B cell (primary cell): ENCODE measurements at regions not wholly inside any gene's neighbourhood (a gene's known extent, or its start where the extent isn't known, plus 50 kb on each side); places are given as distances from the start of the nearest gene placed in this dataset.

ENCODE experiments used
- ATAC-seq: fragments of 200-7000 bp; cut with Tn5 transposase; one replicate; pipeline ENCODE4 v1.10.0; 2021; ENCODE audit warnings: low read depth, mild to moderate bottlenecking, moderate number of reproducible peaks, moderate library complexity
- CTCF ChIA-PET: fragments of 350-600 bp; sonication (Branson Sonifier 250); formaldehyde crosslinking; loops from one replicate; lab custom pipeline; 2021; ENCODE audit warnings: antibody characterized with exemption, inconsistent platforms; lab: Charles Lee
- POLR2A ChIA-PET: fragments of 350-600 bp; sonication (Branson Sonifier 250); formaldehyde crosslinking; loops from one replicate; lab custom pipeline; 2021; ENCODE audit warnings: antibody characterized with exemption; lab: Charles Lee
- DNase-seq: peaks from one replicate; pipeline ENCODE4 v3.0.0; 2013
- H2AFZ ChIP-seq: 2 replicates; pipeline ENCODE4 v1.6.1; 2012; ENCODE audit warnings: mild to moderate bottlenecking, low read depth, low read length; ENCODE audit not compliant: insufficient read depth, poor library complexity, severe bottlenecking
- H3K27ac ChIP-seq, 2 donors: 1 replicate in 1 of 2; 2 replicates in 1 of 2; pipeline ENCODE4 v1.5.1; 2012 to 2013; ENCODE audit warnings: low read length in 2 of 2, mild to moderate bottlenecking in 2 of 2, moderate library complexity in 1 of 2
- H3K27me3 ChIP-seq, 4 experiments: fragments of 200-600 bp in 1 of 4; sonication (generic) in 1 of 4; replicated peaks in 1 of 4; 1 replicate in 2 of 4; 2 replicates in 2 of 4; pipeline versions ENCODE4 v1.6.1 to v1.7.0; 2013 to 2016; ENCODE audit warnings: low read length in 3 of 4, mild to moderate bottlenecking in 2 of 4, mixed read lengths in 1 of 4, moderate library complexity in 1 of 4; ENCODE audit not compliant: insufficient read depth in 4 of 4, control insufficient read depth in 3 of 4; ENCODE audit errors: control extremely low read depth in 1 of 4
- H3K36me3 ChIP-seq, 2 experiments: replicated peaks in 1 of 2; 1 replicate in 1 of 2; 2 replicates in 1 of 2; pipeline versions ENCODE4 v1.6.1 to v1.7.1; 2013; ENCODE audit warnings: low read length in 1 of 2; ENCODE audit not compliant: insufficient read depth in 2 of 2, control insufficient read depth in 1 of 2; ENCODE audit errors: control extremely low read depth in 1 of 2, extremely low read depth in 1 of 2
- H3K4me1 ChIP-seq, 2 donors: fragments of 200-600 bp in 1 of 2; sonication (generic) in 1 of 2; 1 replicate in 1 of 2; 2 replicates in 1 of 2; pipeline versions ENCODE4 v1.5.1 to v1.6.1; 2013 to 2017; ENCODE audit warnings: low read length in 2 of 2; ENCODE audit not compliant: control insufficient read depth in 2 of 2, insufficient read depth in 2 of 2
- H3K4me2 ChIP-seq: replicated peaks from 2 replicates; pipeline ENCODE3; 2012; ENCODE audit warnings: mild to moderate bottlenecking, low read depth, low read length; ENCODE audit not compliant: poor library complexity, severe bottlenecking
- H3K4me3 ChIP-seq, 5 experiments: fragments of 200-600 bp in 1 of 5; sonication (generic) in 1 of 5; 1 replicate in 3 of 5; 2 replicates in 2 of 5; pipeline versions ENCODE4 v1.5.1 to v1.7.0; 2011 to 2016; ENCODE audit warnings: low read length in 4 of 5, mild to moderate bottlenecking in 4 of 5, low read depth in 2 of 5, control low read depth in 1 of 5, moderate library complexity in 1 of 5; ENCODE audit not compliant: insufficient read depth in 1 of 5; ENCODE audit errors: control extremely low read depth in 1 of 5, extremely low read depth in 1 of 5
- H3K79me2 ChIP-seq: fragments of 200-600 bp; sonication (generic); one replicate; pipeline ENCODE4 v1.6.0; 2016; ENCODE audit warnings: low read length; ENCODE audit not compliant: control insufficient read depth, insufficient read depth
- H3K9ac ChIP-seq: fragments of 200-600 bp; sonication (generic); 2 replicates; pipeline ENCODE4 v1.6.1; 2017; ENCODE audit warnings: mild to moderate bottlenecking, low read length, moderate library complexity
- H3K9me3 ChIP-seq, 3 donors: one replicate each; pipeline versions ENCODE4 v1.6.1 to v1.7.1; 2013; ENCODE audit warnings: low read length in 2 of 3; ENCODE audit not compliant: control insufficient read depth in 2 of 3, insufficient read depth in 1 of 3; ENCODE audit errors: control extremely low read depth in 1 of 3
- H4K20me1 ChIP-seq: 2 replicates; pipeline ENCODE4 v1.6.0; 2012; ENCODE audit warnings: mild to moderate bottlenecking, low read length; ENCODE audit not compliant: insufficient read depth, control insufficient read depth, poor library complexity, severe bottlenecking
- H3K27ac Mint-ChIP-seq: one replicate; pipeline ENCODE4 v1.8.0; 2021; ENCODE audit warnings: mixed read lengths
- H3K27me3 Mint-ChIP-seq: one replicate; pipeline ENCODE4 v1.8.0; 2021; ENCODE audit warnings: mixed read lengths
- H3K4me1 Mint-ChIP-seq: one replicate; pipeline ENCODE4 v1.8.0; 2021; ENCODE audit warnings: mixed read lengths
- H3K4me3 Mint-ChIP-seq: one replicate; pipeline ENCODE4 v1.8.0; 2021; ENCODE audit warnings: mixed read lengths
- H3K9me3 Mint-ChIP-seq: one replicate; pipeline ENCODE4 v1.8.0; 2022; ENCODE audit warnings: mixed read lengths; ENCODE audit not compliant: insufficient read depth
- EZH2 ChIP-seq: IDR thresholded peaks from 2 replicates; pipeline ENCODE4 v1.6.1; 2012; ENCODE audit warnings: borderline replicate concordance, low read depth, mild to moderate bottlenecking, moderate library complexity, low read length; ENCODE audit not compliant: insufficient read depth, poor library complexity, severe bottlenecking
- WGBS: methylation state at CpG from one replicate; pipeline ENCODE4 v1.1.5; 2013; ENCODE audit warnings: missing lambda C conversion rate; ENCODE audit not compliant: insufficient coverage; 5-methylcytosine and 5-hydroxymethylcytosine counted together
- intact Hi-C: fragments of 100-400 bp; cut with micrococcal nuclease; formaldehyde crosslinking; loops from one replicate; pipeline ENCODE4 v1.10.0; 2022
- TF ChIP-seq, protein P1 (sequence below): fragments of 200-600 bp; IDR thresholded peaks from one replicate; pipeline ENCODE4 v1.8.0; 2022; ENCODE audit warnings: antibody characterized with exemption, mild to moderate bottlenecking

DNA sequence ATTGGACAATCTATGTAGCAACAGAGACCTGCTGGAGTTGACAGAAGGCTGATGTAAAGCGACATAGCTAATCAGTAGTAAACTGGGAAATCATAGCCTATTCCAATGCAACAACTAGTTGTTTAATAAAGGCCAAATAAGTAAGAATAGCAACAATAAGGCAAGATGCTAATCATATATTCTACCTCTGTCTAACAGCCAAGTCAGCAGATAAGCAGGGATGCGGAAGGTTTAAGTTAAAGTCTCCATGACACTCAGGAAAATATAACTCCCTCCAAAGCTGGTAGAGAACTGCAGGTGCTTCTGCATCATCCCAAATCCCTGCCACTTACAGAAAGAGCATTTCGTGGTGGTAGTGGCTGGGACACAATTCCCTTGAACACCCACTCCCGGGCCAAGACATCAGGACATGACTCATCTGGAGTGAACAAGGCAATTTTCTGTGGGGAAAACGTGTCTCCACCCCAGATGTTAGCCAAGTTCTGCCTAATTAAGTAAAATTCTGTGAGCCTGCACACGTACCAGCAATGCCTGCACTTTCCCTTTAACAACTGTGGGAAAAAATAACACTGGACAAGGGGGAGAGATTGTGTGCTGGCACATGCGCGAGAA lies 413.6 kb upstream of the ID2 start:
- H3K9ac ChIP-seq = no peak overlapping the region
- no peak overlapping the region for H2AFZ ChIP-seq
- Mint-ChIP-seq H3K27me3 (peaks cover 54% of the 10 kb centered on the region), H3K4me3 (no peak overlapping the region), H3K27ac (no peak overlapping the region), H3K4me1 (no peaks in the 10 kb centered on the region), H3K9me3 (no peaks in the 10 kb centered on the region)
- H3K27me3 ChIP-seq = peaks cover 0 to 10% (median 0%) of the 10 kb centered on the region in 4 experiments
- DNase-seq = no peak
- ChIA-PET POLR2A (no interaction called here), CTCF (no interaction called here)
- peaks cover 0 to 3% (median 1%) of the 10 kb centered on the region in 3 donors for H3K9me3 ChIP-seq
- H3K4me2 ChIP-seq = no peak overlapping the region
- 79% methylated on average over 3 of the region's 8 CpGs for WGBS
- no peak overlapping the region for H3K27ac ChIP-seq
- intact Hi-C loops = no loop called here
- no peaks in the 10 kb centered on the region for H3K4me1 ChIP-seq
- no peaks in the 10 kb centered on the region for H4K20me1 ChIP-seq
- no peak overlapping the region for H3K4me3 ChIP-seq
- ATAC-seq = no peak
- TF ChIP-seq, protein P1, sequence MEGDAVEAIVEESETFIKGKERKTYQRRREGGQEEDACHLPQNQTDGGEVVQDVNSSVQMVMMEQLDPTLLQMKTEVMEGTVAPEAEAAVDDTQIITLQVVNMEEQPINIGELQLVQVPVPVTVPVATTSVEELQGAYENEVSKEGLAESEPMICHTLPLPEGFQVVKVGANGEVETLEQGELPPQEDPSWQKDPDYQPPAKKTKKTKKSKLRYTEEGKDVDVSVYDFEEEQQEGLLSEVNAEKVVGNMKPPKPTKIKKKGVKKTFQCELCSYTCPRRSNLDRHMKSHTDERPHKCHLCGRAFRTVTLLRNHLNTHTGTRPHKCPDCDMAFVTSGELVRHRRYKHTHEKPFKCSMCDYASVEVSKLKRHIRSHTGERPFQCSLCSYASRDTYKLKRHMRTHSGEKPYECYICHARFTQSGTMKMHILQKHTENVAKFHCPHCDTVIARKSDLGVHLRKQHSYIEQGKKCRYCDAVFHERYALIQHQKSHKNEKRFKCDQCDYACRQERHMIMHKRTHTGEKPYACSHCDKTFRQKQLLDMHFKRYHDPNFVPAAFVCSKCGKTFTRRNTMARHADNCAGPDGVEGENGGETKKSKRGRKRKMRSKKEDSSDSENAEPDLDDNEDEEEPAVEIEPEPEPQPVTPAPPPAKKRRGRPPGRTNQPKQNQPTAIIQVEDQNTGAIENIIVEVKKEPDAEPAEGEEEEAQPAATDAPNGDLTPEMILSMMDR = no peak
- TF ChIP-seq EZH2 = no peak
- no peaks in the 10 kb centered on the region for H3K79me2 ChIP-seq
- no peaks in the 10 kb centered on the region for H3K36me3 ChIP-seq

DNA sequence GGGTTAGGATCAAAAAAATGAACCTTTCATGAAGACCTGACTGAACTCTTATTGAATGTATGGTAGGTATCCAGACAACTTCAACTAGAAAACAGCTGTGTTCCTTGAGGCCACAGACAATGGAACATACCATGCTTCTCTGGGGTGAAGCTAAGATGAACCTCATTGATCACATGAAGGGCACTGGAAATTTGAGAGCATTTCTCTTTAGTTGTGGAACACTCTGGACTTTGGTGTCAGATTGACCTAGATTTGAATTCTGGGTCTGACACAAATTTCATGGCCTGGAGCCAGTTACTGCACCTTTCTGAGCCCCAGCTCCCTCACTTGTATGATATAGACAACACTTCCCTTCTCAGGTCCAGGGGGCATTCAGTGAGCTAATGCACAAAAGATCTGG lies 411.2 kb upstream of the ID2 start:
- Histone ChIP-seq H4K20me1 (no peaks in the 10 kb centered on the region), H3K79me2 (no peaks in the 10 kb centered on the region), H3K9ac (no peak overlapping the region), H3K27me3 (peaks cover 0 to 10% (median 0%) of the 10 kb centered on the region in 4 experiments), H3K4me1 (no peaks in the 10 kb centered on the region), H3K9me3 (peaks cover 0 to 3% (median 1%) of the 10 kb centered on the region in 3 donors), H3K36me3 (no peaks in the 10 kb centered on the region), H3K4me3 (no peak overlapping the region), H3K27ac (no peak overlapping the region), H3K4me2 (no peak overlapping the region), H2AFZ (no peak overlapping the region)
- peaks cover 56% of the 10 kb centered on the region for H3K27me3 Mint-ChIP-seq
- POLR2A ChIA-PET = no interaction called here
- H3K9me3 Mint-ChIP-seq = no peaks in the 10 kb centered on the region
- H3K4me3 Mint-ChIP-seq = no peak overlapping the region
- no peak overlapping the region for H3K27ac Mint-ChIP-seq
- TF ChIP-seq, protein P1 = no peak
- no peak for TF ChIP-seq EZH2
- no peaks in the 10 kb centered on the region for H3K4me1 Mint-ChIP-seq
- ATAC-seq (no peak), DNase-seq (no peak)
- intact Hi-C loops = no loop called here
- CTCF ChIA-PET = no interaction called here
